Liver (tissue), 8 donors: ENCODE measurements at regions not wholly inside any gene's neighbourhood (a gene's known extent, or its start where the extent isn't known, plus 50 kb on each side); places are given as distances from the start of the nearest gene placed in this dataset.

Experiments
- DNase-seq: peaks from one replicate; pipeline ENCODE4 v3.0.0-alpha.2; 2017; ENCODE audit warnings: low spot score
- H3K27ac ChIP-seq, 2 donors: one replicate each; pipeline ENCODE4 v1.7.0; 2013; ENCODE audit warnings: inconsistent platforms in 2 of 2, low read length in 2 of 2, control low read depth in 1 of 2, low read depth in 1 of 2, mild to moderate bottlenecking in 1 of 2
- H3K27me3 ChIP-seq, 4 donors: one replicate each; pipeline versions ENCODE4 v1.6.1 to v1.7.0; 2013; ENCODE audit warnings: low read length in 3 of 4, inconsistent platforms in 1 of 4, mild to moderate bottlenecking in 1 of 4, moderate library complexity in 1 of 4; ENCODE audit not compliant: control insufficient read depth in 4 of 4, insufficient read depth in 4 of 4
- H3K36me3 ChIP-seq, 4 donors: one replicate each; pipeline versions ENCODE4 v1.6.1 to v1.7.0; 2013; ENCODE audit warnings: low read length in 3 of 4, mild to moderate bottlenecking in 3 of 4, low read depth in 1 of 4, moderate library complexity in 1 of 4; ENCODE audit not compliant: control insufficient read depth in 4 of 4, insufficient read depth in 3 of 4
- H3K4me1 ChIP-seq, 4 donors: one replicate each; pipeline versions ENCODE4 v1.6.1 to v1.7.0; 2013; ENCODE audit warnings: low read length in 3 of 4, mild to moderate bottlenecking in 3 of 4, moderate library complexity in 1 of 4; ENCODE audit not compliant: control insufficient read depth in 4 of 4, insufficient read depth in 4 of 4
- H3K4me3 ChIP-seq, 3 donors: one replicate each; pipeline versions ENCODE4 v1.6.1 to v1.7.0; 2013; ENCODE audit warnings: low read length in 3 of 3, control low read depth in 1 of 3, low read depth in 1 of 3, mild to moderate bottlenecking in 1 of 3
- H3K9ac ChIP-seq, 2 donors: one replicate each; pipeline ENCODE4 v1.7.0; 2013; ENCODE audit warnings: low read length in 2 of 2, mild to moderate bottlenecking in 2 of 2, moderate library complexity in 2 of 2, control low read depth in 1 of 2, low read depth in 1 of 2
- H3K9me3 ChIP-seq, 4 donors: one replicate each; pipeline versions ENCODE4 v1.6.1 to v1.7.0; 2013; ENCODE audit warnings: low read length in 3 of 4; ENCODE audit not compliant: control insufficient read depth in 4 of 4
- EGR1 ChIP-seq, 2 donors: IDR thresholded peaks; 2 replicates each; pipeline ENCODE4 v1.6.1; 2016 to 2018; ENCODE audit warnings: antibody characterized with exemption in 2 of 2, low read depth in 2 of 2
- FOXA1 ChIP-seq: IDR thresholded peaks from 2 replicates; pipeline ENCODE4 v1.6.1; 2016; ENCODE audit warnings: antibody characterized with exemption
- FOXA2 ChIP-seq: IDR thresholded peaks from 2 replicates; pipeline ENCODE4 v1.6.1; 2016; ENCODE audit warnings: antibody characterized with exemption
- GABPA ChIP-seq, 2 donors: IDR thresholded peaks in 1 of 2; conservative IDR thresholded peaks in 1 of 2; 2 replicates each; pipeline ENCODE4 v1.6.1; 2016; ENCODE audit warnings: antibody characterized with exemption in 2 of 2, mild to moderate bottlenecking in 1 of 2, moderate library complexity in 1 of 2
- HNF4A ChIP-seq, 2 donors: conservative IDR thresholded peaks; 2 replicates each; pipeline ENCODE4 v1.6.1; 2016; ENCODE audit warnings: antibody characterized with exemption in 2 of 2, mild to moderate bottlenecking in 2 of 2
- HNF4G ChIP-seq: IDR thresholded peaks from 2 replicates; pipeline ENCODE4 v1.6.1; 2016; ENCODE audit warnings: antibody characterized with exemption
- JUND ChIP-seq, 2 donors: IDR thresholded peaks; 2 replicates each; pipeline ENCODE4 v1.6.1; 2016; ENCODE audit warnings: antibody characterized with exemption in 2 of 2
- MAX ChIP-seq: IDR thresholded peaks from 2 replicates; pipeline ENCODE4 v1.6.1; 2016; ENCODE audit warnings: antibody characterized with exemption
- NR2F2 ChIP-seq: IDR thresholded peaks from 2 replicates; pipeline ENCODE4 v1.6.1; 2016; ENCODE audit warnings: antibody characterized with exemption
- RAD21 ChIP-seq, 2 donors: IDR thresholded peaks; 2 replicates each; pipeline ENCODE4 v1.6.1; 2016; ENCODE audit warnings: antibody characterized with exemption in 2 of 2, mild to moderate bottlenecking in 2 of 2
- RXRA ChIP-seq, 2 donors: IDR thresholded peaks; 2 replicates each; pipeline ENCODE4 v1.6.1; 2017 to 2018; ENCODE audit warnings: antibody characterized with exemption in 2 of 2, mild to moderate bottlenecking in 1 of 2
- SP1 ChIP-seq: IDR thresholded peaks from 2 replicates; pipeline ENCODE4 v1.6.1; 2018; ENCODE audit warnings: antibody characterized with exemption, mild to moderate bottlenecking
- TAF1 ChIP-seq: conservative IDR thresholded peaks from 2 replicates; pipeline ENCODE4 v1.6.1; 2016; ENCODE audit warnings: antibody characterized with exemption, mild to moderate bottlenecking
- YY1 ChIP-seq: IDR thresholded peaks from 2 replicates; pipeline ENCODE4 v1.6.1; 2016; ENCODE audit warnings: antibody characterized with exemption, mild to moderate bottlenecking
- ZBTB33 ChIP-seq: IDR thresholded peaks from 2 replicates; pipeline ENCODE4 v1.6.1; 2016; ENCODE audit warnings: antibody characterized with exemption
- WGBS: extraction: QIAGEN DNeasy Blood & Tissue Kit; methylation state at CpG from one replicate; pipeline ENCODE4 v1.1.7; 2013; 5-methylcytosine and 5-hydroxymethylcytosine counted together
- TF ChIP-seq, protein P1 (sequence below): IDR thresholded peaks from 2 replicates; pipeline ENCODE4 v1.6.1; 2016; ENCODE audit warnings: antibody characterized with exemption, mild to moderate bottlenecking
- TF ChIP-seq, protein P2 (sequence below): fragments of 150-350 bp; IDR thresholded peaks from 2 replicates; pipeline ENCODE4 v1.5.1; 2017; ENCODE audit warnings: improper control_type of control experiment, low read depth, low read length; ENCODE audit not compliant: missing input control
- TF ChIP-seq, protein P3 (sequence below): IDR thresholded peaks from 2 replicates; pipeline ENCODE4 v1.6.1; 2016; ENCODE audit warnings: antibody characterized with exemption
- donor health status: healthy.
- donor health status: healthy.
- donor health status: healthy.
- donor health status: healthy.
- donor health status: healthy.

GRCh38 chr9:22382331-22382730 lies 64.3 kb upstream of the DMRTA1 start:
- 86% methylated on average over 2 of the region's 2 CpGs for WGBS
- no peak for DNase-seq
- no peak overlapping the region for H3K9ac ChIP-seq
- H3K27me3 ChIP-seq: no peaks in the 10 kb centered on the region
- TF ChIP-seq, protein P1, sequence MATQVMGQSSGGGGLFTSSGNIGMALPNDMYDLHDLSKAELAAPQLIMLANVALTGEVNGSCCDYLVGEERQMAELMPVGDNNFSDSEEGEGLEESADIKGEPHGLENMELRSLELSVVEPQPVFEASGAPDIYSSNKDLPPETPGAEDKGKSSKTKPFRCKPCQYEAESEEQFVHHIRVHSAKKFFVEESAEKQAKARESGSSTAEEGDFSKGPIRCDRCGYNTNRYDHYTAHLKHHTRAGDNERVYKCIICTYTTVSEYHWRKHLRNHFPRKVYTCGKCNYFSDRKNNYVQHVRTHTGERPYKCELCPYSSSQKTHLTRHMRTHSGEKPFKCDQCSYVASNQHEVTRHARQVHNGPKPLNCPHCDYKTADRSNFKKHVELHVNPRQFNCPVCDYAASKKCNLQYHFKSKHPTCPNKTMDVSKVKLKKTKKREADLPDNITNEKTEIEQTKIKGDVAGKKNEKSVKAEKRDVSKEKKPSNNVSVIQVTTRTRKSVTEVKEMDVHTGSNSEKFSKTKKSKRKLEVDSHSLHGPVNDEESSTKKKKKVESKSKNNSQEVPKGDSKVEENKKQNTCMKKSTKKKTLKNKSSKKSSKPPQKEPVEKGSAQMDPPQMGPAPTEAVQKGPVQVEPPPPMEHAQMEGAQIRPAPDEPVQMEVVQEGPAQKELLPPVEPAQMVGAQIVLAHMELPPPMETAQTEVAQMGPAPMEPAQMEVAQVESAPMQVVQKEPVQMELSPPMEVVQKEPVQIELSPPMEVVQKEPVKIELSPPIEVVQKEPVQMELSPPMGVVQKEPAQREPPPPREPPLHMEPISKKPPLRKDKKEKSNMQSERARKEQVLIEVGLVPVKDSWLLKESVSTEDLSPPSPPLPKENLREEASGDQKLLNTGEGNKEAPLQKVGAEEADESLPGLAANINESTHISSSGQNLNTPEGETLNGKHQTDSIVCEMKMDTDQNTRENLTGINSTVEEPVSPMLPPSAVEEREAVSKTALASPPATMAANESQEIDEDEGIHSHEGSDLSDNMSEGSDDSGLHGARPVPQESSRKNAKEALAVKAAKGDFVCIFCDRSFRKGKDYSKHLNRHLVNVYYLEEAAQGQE: no peak
- TF ChIP-seq, protein P2, sequence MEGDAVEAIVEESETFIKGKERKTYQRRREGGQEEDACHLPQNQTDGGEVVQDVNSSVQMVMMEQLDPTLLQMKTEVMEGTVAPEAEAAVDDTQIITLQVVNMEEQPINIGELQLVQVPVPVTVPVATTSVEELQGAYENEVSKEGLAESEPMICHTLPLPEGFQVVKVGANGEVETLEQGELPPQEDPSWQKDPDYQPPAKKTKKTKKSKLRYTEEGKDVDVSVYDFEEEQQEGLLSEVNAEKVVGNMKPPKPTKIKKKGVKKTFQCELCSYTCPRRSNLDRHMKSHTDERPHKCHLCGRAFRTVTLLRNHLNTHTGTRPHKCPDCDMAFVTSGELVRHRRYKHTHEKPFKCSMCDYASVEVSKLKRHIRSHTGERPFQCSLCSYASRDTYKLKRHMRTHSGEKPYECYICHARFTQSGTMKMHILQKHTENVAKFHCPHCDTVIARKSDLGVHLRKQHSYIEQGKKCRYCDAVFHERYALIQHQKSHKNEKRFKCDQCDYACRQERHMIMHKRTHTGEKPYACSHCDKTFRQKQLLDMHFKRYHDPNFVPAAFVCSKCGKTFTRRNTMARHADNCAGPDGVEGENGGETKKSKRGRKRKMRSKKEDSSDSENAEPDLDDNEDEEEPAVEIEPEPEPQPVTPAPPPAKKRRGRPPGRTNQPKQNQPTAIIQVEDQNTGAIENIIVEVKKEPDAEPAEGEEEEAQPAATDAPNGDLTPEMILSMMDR: no peak
- TF ChIP-seq RXRA (IDR thresholded peaks at IDR 0.05): no peak
- no peak for TF ChIP-seq HNF4A (conservative IDR thresholded peaks at IDR 0.05)
- no peak for TF ChIP-seq GABPA (IDR thresholded peaks at IDR 0.05 in 1 of 2, conservative IDR thresholded peaks at IDR 0.05 in 1 of 2)
- no peak for TF ChIP-seq EGR1 (IDR thresholded peaks at IDR 0.05; ENCODE audit: low read depth in 2 of 2)
- TF ChIP-seq, protein P3, sequence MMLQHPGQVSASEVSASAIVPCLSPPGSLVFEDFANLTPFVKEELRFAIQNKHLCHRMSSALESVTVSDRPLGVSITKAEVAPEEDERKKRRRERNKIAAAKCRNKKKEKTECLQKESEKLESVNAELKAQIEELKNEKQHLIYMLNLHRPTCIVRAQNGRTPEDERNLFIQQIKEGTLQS: no peak
- TF ChIP-seq SP1: no peak
- TF ChIP-seq HNF4G: no peak
- no peak for TF ChIP-seq RAD21 (IDR thresholded peaks at IDR 0.05)
- no peak for TF ChIP-seq FOXA2
- TF ChIP-seq YY1: no peak
- TF ChIP-seq FOXA1: no peak
- TF ChIP-seq JUND (IDR thresholded peaks at IDR 0.05): no peak
- no peak for TF ChIP-seq TAF1
- TF ChIP-seq ZBTB33: no peak
- no peak for TF ChIP-seq NR2F2
- TF ChIP-seq MAX: no peak
- H3K4me1 ChIP-seq: no peaks in the 10 kb centered on the region
- no peak overlapping the region for H3K4me3 ChIP-seq
- no peaks in the 10 kb centered on the region for H3K36me3 ChIP-seq
- H3K9me3 ChIP-seq: no peaks in the 10 kb centered on the region
- H3K27ac ChIP-seq: no peak overlapping the region

- Histone ChIP-seq H3K27me3 (no peaks in the 10 kb centered on the region), H3K4me1 (no peaks in the 10 kb centered on the region), H3K9me3 (no peaks in the 10 kb centered on the region), H3K36me3 (no peaks in the 10 kb centered on the region), H3K27ac (no peak overlapping the region), H3K9ac (no peak overlapping the region), H3K4me3 (no peak overlapping the region)
- WGBS: 73% methylated on average over 2 of the region's 2 CpGs
- no peak for DNase-seq
- TF ChIP-seq FOXA2 (no peak), MAX (no peak), GABPA (IDR thresholded peaks at IDR 0.05 in 1 of 2, conservative IDR thresholded peaks at IDR 0.05 in 1 of 2) (no peak), ZBTB33 (no peak), TAF1 (no peak)
- TF ChIP-seq, protein P1: no peak
Observed at GRCh38 chr9:22383718-22384117, 62.9 kb upstream of the DMRTA1 start.
